ENCODE measurements at regions not wholly inside any gene's neighbourhood (a gene's known extent, or its start where the extent isn't known, plus 50 kb on each side); places are given as distances from the start of the nearest gene placed in this dataset.
"Not testable (repeated sequence)": the region's sequence is repeated elsewhere in the genome, so short reads cannot be mapped to it uniquely, and the experiment has no call there.

DNA sequence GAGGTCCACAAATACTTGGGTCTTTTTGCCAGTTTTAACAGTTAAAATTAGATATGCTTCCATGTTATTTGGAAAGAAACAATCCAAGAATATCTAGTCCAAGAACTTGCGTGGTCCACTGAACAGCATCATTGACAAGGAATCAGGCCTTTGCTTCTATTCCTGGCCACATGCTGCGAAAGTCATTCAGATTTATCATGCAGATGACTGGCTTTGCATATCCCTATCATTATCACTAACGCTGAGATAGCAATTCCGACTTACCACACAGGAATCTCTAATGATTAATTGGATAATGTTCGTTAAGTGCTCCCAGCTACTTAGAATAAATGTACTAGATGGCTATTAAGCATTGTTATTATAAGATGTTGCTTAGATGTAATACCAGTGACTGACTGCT is 51.0 kb upstream of the BDP1 start:
- TF ChIP-seq, protein P1, sequence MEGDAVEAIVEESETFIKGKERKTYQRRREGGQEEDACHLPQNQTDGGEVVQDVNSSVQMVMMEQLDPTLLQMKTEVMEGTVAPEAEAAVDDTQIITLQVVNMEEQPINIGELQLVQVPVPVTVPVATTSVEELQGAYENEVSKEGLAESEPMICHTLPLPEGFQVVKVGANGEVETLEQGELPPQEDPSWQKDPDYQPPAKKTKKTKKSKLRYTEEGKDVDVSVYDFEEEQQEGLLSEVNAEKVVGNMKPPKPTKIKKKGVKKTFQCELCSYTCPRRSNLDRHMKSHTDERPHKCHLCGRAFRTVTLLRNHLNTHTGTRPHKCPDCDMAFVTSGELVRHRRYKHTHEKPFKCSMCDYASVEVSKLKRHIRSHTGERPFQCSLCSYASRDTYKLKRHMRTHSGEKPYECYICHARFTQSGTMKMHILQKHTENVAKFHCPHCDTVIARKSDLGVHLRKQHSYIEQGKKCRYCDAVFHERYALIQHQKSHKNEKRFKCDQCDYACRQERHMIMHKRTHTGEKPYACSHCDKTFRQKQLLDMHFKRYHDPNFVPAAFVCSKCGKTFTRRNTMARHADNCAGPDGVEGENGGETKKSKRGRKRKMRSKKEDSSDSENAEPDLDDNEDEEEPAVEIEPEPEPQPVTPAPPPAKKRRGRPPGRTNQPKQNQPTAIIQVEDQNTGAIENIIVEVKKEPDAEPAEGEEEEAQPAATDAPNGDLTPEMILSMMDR (optimal IDR thresholded peaks at IDR 0.05 in 1 of 3, IDR thresholded peaks at IDR 0.05 in 1 of 3, conservative IDR thresholded peaks at IDR 0.05 in 1 of 3; ENCODE audit: extremely low read depth in 1 of 3, insufficient read depth in 2 of 3, low read length in 3 of 3), result not testable (repeated sequence)
- TF ChIP-seq EZH2 (IDR thresholded peaks at IDR 0.05; ENCODE audit: low read length), result not testable (repeated sequence)
